HG03159 (cell line): ENCODE measurements at regions not wholly inside any gene's neighbourhood (a gene's known extent, or its start where the extent isn't known, plus 50 kb on each side); places are given as distances from the start of the nearest gene placed in this dataset.
"Not testable (repeated sequence)": the region's sequence is repeated elsewhere in the genome, so short reads cannot be mapped to it uniquely, and the experiment has no call there.

Source experiments
- ATAC-seq: cut with Tn5 transposase; IDR thresholded peaks from one replicate; pipeline ENCODE4 v1.9.1; 2021; ENCODE audit warnings: mild to moderate bottlenecking, moderate library complexity; ENCODE audit not compliant: unreplicated experiment

DNA sequence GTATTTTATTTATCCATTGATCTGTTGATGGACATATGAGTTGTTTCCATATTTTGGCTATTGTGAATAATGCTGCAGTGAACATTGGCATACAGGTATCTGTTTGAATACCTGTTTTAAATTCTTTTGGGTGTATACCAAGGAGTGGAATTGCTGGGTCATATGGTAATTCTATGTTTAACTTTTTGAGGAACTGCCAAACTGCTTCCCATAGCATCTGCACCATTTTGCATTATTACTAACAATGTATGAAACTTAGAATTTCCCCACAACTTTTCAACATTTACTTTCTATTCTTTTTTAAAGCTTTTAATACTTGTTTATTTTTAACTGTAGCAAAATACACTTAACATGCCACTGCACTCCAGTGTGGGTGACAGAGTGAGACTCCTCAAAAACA lies 57.0 kb upstream of the MSN start:
- no peak for ATAC-seq

DNA sequence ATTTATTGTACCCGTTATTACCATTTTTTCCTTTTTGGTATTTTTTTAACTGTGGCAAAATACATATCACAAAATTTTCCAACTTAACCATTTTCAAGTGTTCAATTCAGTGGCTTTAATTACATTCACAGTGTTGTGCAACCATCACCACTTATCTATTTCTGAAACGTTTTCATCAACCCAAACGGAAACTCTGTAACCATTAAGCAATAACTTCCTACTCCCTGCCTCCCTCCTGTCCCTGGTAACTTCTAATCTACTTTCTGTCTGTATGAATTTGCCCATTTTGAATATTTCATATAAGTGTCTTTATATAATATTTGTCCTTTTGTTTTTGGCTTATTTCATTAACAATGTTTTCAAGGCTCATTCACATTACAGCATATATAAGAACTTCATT lies 57.4 kb upstream of the MSN start:
- ATAC-seq: no peak

DNA sequence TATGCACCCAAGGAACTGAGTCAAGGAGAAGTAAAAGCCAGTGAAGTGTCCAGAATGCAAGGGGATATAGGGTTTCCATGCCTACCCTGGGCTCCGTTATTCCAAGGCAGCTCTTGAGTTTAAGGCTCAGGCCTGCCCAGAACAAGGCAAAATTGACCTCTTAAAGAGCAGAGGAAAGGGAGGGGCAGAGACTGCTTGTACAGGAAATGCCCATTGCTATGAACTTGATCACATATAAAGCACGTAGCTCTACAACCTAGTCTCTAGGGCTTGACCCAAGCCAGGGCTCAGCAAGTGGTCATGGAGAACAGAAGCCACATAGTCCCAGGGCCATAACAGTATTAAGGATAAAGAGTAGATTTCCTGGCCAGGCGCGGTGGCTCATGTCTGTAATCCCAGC lies 58.2 kb upstream of the MSN start:
- ATAC-seq: no peak

DNA sequence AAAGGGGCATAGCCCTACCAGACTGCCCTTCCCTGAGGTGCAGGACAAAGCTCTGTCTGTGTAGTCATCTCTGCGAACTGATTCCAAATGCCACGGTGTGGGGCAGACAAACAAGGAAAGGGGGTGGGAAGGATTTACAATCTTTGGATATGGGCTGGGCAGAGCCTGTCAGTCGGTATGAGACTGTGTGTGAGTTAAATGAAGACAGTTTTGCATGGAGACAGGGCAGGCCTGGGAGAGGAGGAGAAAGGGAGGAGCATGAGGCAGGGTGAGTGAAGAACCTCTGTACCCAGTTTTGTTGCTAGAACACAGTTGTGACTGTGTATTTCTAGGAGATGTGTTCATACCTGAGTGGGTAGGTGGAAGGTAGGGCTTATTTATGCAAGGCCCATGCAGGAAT lies 59.4 kb upstream of the MSN start:
- no peak for ATAC-seq

DNA sequence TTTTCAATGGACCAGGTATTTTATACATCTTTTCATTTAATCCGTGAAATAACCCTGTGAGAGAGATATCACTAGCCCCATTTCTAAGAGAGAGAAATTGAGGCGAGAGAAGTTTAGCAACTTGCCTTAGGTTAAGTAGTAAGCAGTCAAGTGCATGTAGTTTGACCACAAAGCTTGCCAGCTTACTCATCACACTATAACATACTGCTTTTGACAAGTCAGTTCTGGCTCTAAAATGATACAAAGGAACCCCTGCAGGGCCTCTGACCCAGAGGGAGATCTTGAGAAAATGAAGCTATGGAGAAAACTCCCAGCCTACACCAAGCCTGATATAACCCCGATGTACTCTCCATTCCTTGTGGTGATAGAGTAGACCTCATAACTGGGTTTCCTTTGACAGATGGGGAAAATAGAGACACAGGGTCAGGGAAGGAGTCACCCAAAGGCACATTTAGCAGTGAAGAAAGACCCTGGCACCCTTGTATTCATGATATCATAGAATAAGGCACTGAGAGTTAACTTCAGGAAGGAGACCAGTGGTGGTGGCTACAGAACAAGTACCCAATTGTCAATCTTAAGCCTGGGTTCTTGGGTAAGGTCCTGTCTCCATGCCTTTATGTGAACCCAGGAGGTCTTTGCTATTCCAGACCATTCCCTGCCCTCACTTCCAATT lies 60.2 kb upstream of the MSN start:
- ATAC-seq: no peak

DNA sequence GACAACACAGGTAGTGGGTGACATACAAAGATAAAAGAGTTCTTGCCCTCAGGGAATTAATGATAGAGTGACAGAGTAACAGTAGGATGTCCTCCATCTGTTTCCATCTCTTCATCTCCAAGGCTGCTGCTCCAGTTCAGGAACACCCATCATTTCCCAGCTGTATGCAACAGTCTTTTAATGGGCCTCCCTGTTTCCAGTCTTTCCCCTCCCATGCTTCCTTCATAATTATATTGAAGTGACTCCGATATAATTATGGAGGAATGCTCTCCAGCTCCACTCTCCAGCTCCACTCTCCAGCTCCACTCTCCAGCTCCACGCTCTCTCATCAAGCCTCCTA lies 65.3 kb upstream of the MSN start:
- ATAC-seq: no peak

DNA sequence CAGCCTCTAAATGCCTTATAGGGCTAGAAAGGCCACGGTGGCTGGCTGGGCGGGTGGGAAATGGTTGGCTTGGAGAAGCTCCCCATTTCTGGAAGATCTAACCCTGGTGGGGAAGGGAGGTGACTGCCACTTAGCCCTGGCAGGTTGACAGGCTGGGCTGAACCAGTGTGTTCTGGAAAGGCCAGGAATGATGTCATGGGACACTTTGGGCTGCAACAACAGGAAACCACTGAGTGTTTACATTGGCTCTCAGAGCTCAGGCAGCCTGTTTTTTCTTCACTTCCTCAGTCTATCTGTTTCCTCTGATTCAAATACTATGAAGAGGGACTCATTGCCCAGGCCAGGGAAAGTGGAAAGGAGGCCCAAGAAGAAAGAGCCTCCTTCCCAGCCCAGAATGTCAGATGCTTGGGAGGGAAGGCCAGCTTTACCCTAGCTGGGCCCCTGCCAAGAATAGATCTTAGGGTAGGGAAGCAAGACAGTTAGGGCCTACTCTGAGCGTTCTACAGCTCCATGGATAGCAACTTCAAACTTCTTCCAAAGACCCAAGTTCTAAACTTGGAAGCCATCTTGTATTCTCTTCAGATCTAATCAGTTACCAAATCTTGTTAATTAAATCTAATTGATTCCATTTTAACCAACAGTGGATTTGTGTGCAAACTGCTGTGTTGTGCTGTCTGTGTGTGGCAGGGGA lies 65.8 kb upstream of the MSN start:
- no peak for ATAC-seq

DNA sequence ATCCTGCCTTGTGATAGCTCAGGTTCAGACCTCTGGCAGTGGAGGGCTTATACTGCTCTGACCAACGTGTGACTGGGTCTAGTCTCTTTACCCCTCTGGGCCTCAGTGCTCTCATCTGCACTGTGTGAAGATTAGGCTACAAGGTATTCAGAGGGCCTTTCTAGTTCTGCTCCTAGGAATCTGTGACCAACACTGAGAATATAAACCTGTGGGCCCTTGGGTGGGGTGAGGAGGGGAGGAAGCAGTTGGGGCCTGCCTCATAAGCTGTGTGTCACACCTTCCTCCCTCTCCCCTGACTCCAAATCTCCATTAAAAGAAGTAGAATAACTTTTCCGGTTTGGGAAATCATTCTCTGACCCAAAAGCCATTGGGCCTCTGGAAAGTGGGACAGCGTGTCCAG lies 66.3 kb upstream of the MSN start:
- ATAC-seq: no peak

DNA sequence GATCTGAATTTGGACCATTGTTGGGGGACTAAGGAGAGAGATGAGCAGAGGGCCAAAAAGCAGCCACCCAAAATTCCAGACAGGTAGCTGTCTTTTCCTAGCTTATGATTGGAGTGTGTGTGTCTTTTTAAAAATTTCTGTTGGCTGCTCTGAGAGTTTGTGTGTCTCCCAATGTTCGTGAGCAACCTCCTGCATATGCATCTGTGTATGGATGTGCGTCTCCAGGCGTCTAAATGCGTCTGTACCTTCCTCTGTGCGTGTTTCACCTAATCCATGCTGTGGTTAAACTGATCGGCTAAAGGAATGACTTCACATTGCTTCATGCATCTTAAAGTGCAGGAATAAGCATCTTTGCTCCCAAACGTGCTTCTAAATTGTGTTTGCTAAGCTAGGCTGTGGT lies 65.5 kb upstream of the LAS1L start:
- no peak for ATAC-seq

DNA sequence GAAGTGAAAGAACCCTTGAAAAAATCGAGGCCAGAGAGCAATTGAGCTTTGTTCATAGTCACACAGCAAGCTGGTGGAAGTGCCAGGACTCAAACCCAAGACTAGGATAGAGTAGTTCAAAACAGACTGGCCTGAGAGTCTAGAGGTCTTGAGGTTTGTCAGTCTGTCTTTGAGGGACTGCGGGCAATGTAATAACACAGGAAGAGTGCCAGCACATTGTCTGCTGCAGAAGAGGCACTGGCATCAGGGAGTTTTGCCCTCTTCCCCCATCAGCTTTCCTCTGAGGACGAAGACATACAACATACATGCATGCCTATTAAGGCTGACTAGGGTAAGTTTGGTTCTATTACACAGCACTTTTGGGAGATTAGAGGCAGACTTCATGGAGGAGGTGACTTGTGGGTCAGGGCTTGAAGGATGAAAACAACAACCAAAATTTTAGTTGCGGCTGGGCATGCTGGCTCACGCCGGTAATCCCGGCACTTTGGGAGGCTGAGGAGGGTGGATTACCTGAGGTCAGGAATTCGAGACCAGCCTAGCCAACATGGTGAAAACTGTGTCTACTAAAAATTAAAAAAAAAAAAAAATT lies 64.1 kb upstream of the LAS1L start:
- no peak for ATAC-seq

DNA sequence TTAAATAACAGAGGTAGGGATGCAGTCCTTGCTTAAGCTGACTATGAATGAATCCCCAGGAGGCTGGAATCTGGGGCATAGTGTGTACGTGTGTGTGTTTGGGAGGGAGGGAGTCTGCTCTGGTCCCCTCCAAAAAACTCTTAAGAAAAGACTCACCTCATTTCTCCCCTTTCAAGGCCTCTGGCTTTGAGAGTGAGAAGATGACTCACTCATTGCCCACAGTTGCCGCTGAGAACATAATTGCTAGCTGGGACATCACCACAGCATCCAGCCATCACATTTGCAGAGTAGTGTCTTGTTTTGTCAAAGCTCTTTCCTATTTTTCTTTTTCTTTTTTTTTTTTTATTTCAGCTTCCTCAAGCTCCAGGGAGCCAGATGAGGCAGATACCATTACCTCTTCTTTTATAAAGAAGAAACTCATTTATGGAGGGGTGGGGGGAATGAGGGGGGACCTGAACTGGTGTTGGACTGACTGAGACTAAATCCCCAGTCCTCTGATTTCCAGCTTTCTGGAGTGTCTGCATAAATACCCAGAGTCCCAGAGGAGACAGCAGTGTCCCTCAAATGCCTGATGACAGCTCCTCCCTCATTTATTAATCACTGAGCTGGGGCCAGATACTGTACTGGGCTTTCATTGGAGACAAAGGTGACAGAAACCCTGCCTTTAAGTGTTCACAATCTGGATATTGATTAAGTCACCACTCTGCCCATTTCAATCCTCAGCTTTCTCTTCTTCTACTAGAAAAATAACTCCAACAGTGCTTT lies 61.9 kb upstream of the LAS1L start:
- ATAC-seq: peak; percentile 56

DNA sequence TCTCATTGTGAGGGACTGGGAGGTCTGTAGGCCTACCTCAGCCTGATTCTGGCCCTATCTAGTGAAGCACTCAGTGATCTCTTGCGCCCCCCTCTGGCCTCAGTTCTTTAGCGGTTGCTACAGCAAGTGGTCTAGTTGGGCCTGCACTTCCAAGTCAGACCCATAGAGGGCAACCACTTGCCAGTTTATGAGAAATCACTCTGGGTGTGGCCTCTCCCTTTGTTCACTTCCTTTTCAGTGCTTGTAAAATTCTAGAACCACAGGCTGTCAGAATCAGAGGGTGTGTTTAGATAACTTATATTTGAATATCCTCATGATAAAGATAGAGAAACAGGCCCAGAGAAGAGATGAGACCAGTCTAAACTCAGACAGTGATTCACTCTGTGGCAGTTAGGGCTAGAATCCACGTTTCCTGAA lies 60.9 kb upstream of the LAS1L start:
- peak; percentile 87 for ATAC-seq

DNA sequence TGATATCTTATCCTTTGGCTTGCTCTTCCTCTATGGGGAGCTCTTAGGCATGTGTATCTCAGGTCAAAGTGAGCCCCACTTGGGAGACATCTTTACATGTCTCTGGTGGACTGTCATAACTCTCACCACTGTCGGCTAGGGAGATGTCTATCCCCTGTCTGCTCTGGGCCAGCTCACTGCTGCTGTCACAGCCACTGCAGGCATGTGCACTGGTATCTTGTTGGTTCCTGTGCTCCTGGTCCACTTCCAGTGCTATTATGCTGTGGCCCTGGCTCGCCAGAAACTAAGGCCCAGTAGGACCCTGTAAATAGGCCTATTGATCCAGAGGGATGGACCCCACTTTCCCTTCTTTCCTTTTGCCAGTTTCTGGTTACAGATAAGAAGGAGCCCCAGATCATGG lies 56.6 kb upstream of the LAS1L start:
- no peak for ATAC-seq

DNA sequence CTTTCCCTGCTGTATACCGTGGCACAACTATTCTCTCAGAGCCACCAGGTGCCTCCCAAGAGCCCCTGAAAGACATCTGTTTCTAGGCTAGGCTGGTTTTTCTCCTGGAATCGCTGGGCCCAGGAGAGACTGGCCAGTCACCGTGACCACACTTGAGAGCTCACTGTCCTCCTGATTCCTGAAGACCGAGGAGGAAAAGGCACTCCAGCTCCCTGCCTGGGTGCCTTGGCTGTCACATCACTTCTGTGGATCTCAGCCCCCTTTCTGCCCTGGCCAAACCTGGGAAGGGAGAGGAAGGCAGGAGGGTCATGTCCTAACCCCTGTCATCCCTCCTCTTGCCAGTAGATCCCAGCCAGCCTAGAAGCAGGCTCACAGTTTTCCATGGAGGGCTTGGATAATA lies 54.7 kb upstream of the LAS1L start:
- no peak for ATAC-seq

DNA sequence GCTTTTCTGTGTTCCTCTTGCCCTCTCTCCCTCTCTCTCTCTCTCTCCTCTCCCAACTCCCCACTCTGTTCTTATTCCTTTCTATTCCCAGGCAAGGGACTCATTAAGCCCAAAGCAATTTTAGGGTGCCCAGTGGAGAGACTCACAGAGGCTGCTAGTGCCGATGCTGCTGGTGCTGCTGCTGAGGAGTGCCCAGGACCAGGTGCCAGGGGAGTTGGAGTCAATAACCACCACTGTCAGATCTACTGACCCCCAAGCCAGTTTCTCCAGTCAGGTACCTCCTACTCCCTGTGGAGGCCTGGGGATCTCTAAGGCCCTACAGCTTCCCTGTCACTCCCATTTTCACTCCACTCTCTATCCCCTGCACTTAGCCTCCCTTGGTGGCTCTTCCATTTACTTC lies 54.2 kb upstream of the LAS1L start:
- no peak for ATAC-seq

DNA sequence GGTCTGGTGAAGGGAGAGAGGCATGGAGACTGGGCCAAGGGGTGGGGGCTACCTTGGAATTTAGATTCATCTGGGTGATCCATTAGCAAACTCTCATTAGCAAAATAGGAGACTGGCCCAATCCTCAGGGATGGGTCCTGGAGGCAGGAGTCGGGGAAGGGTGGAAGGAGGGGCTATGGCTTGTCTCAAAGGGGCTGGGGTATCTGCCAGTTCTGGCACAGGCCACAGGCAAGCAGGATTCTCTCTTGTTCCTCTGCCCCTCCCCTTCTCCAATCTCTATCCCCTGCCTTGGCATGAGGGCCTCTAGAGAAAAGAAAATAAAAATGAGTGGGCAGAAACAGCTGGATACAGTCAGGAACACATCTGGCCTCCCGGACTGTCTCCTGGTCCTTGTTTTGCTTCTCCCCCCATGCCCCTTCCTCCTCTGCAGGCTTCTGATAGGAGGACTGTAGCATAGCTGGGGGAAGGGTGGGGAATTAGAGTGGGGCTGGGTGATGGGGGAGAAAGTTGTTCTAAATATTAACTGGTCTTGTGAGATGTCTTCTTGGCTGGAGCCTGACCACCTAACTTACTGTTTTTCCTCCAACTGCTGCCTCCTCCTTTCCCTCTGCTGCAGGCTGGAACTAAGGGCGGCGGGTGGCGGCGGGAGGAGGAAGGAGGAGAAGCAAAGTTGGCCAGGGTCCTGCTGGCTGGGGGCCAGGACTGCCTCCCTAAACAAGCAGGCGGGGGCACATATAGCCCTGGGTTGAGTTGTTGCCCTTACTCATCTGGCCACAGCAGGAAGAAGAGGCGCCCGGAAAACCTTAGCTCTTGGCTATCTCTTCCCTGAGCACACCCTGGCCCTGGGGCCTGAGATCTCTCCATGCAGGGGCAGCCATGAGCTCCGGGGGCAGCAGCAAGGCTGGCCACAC lies 53.3 kb upstream of the LAS1L start:
- ATAC-seq: no peak

DNA sequence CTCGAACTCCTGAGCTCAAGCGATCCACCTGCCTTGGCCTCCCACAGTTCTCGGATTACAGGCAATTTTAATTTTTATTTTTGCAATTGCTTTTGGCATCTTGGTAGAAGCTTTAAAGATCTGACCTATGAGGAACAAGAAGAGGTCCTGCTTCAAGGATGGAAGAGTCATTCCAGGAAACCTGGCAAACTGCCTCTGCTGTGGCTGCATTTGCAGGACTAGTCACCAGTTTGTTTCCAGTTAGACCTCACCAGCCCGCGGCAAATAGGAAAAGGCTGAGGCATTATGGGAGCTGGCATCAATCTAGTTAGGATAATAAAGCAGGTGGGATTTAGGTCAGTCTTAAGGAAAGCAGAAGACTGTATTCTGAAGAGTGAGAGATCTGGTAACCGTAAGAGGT lies 51.9 kb upstream of the LAS1L start:
- no peak for ATAC-seq

DNA sequence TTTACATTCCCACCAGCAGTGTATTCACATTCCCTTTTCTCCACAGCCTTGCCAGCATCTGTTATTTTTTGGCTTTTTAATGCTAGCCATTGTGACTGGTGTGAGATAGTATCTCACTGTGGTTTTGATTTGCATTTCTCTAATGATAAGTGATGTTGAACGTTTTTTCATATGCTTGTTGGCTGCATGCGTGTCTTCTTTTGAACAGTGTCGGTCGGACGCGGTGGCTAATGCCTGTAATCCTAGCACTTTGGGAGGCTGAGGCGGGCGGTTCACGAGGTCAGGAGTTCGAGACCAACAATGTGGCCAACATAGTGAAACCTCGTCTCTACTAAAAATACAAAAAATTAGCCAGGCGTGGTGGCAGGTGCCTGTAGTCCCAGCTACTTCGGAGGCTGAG lies 50.6 kb upstream of the LAS1L start:
- not testable (repeated sequence) for ATAC-seq
